VCaP (cell line): ENCODE measurements at regions not wholly inside any gene's neighbourhood (a gene's known extent, or its start where the extent isn't known, plus 50 kb on each side); places are given as distances from the start of the nearest gene placed in this dataset.

Experiments used
- H3K27ac ChIP-seq: fragments of 450-650 bp; 2 replicates; pipeline ENCODE4 v1.5.1; 2017
- TF ChIP-seq, protein P1 (sequence below): fragments of 450-650 bp; conservative IDR thresholded peaks from 2 replicates; pipeline ENCODE4 v1.5.1; 2017; ENCODE audit warnings: mild to moderate bottlenecking, moderate library complexity

DNA sequence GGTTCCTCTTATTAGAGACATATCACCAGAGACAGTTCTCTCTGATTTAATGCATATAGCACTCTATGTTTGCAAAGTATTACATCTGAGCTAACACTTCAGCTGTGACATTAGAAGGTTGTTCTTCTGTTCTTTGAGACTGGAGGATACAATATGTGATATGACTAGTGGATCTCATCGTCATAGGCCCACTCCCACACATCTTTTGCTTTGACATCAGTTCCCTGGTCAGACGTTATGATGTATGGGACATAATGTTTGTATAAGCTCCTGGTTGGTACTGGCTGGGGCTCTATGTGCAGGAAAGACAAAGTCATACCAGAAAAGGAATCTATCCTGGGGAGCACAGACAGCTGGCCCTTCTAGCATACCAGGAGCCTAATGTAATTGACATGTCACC, 57.7 kb upstream of the MAML3 start:
- TF ChIP-seq, protein P1, sequence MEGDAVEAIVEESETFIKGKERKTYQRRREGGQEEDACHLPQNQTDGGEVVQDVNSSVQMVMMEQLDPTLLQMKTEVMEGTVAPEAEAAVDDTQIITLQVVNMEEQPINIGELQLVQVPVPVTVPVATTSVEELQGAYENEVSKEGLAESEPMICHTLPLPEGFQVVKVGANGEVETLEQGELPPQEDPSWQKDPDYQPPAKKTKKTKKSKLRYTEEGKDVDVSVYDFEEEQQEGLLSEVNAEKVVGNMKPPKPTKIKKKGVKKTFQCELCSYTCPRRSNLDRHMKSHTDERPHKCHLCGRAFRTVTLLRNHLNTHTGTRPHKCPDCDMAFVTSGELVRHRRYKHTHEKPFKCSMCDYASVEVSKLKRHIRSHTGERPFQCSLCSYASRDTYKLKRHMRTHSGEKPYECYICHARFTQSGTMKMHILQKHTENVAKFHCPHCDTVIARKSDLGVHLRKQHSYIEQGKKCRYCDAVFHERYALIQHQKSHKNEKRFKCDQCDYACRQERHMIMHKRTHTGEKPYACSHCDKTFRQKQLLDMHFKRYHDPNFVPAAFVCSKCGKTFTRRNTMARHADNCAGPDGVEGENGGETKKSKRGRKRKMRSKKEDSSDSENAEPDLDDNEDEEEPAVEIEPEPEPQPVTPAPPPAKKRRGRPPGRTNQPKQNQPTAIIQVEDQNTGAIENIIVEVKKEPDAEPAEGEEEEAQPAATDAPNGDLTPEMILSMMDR: no peak
- H3K27ac ChIP-seq: no peak overlapping the region

DNA sequence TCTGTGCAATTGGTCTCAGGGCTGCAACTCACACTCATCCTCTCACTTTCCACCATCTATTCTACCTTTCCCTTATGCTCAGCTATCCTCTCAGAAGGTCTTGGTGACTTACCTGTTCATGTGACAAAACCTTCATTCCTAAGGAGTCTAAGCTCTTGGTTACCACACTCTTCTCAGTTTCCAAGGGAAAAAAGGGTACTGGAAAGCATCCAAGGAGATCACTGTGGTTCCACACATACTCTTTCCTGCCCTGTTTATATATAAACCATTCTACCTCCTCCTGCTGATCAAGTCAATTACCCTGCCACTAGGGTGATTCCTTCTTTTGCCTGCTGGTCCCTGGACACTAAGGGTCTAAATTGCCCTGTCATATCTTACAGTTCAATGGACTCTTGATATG, 57.2 kb upstream of the MAML3 start:
- H3K27ac ChIP-seq: no peak overlapping the region
- TF ChIP-seq, protein P1: no peak

DNA sequence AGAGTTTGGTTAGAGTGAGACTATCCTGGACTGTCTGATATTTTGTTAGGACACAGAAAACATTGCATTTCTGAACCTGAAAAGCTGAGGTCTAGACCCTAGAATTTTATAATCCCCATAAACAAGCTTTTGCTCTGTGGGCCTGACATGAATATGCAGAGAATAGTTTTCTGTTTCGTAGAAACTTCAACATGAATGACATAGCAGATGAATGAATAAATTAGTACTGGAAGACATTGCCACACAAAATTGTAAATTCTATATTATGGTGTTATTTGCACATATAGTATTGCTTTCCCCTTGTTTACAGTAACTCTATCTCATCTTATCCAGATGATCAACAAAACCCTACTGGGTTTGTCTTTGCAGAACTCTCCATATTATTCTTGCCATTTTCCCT, 54.9 kb upstream of the MAML3 start:
- H3K27ac ChIP-seq: no peak overlapping the region
- TF ChIP-seq, protein P1: no peak
